HCT116 (cell line): ENCODE measurements at regions not wholly inside any gene's neighbourhood (a gene's known extent, or its start where the extent isn't known, plus 50 kb on each side); places are given as distances from the start of the nearest gene placed in this dataset.

Experiments used
- ATAC-seq: fragments of 200-7000 bp; cut with Tn5 transposase; 2 replicates; pipeline ENCODE4 v1.9.1; 2020; ENCODE audit warnings: mild to moderate bottlenecking, moderate library complexity
- BruUV-seq: library from RNA; stranded (reverse); fragments of 400-500 nt; replicated peaks from 2 replicates; lab custom pipeline; 2021; lab: Mats Ljungman, UMichigan
- CTCF ChIA-PET: fragments of 300-600 bp; sonication (Branson Sonifier 250); formaldehyde crosslinking; loops from one replicate; lab custom pipeline; 2021; ENCODE audit warnings: antibody characterized with exemption; lab: Charles Lee
- POLR2A ChIA-PET: fragments of 300-600, 350-600 bp; sonication (Branson Sonifier 250); formaldehyde crosslinking; loops from one replicate; lab custom pipeline; 2021; ENCODE audit warnings: antibody characterized with exemption; lab: Charles Lee
- RAD21 ChIA-PET, 2 experiments: fragments of 300-600 bp; sonication (Branson Sonifier 250); formaldehyde crosslinking; loops; one replicate each; lab custom pipeline; 2023; ENCODE audit warnings: low total read pairs in 2 of 2; ENCODE audit not compliant: uncharacterized antibody in 2 of 2, unreplicated experiment in 2 of 2, low non-redundant PET in 1 of 2; lab: Charles Lee
- DNase-seq: peaks from one replicate; pipeline ENCODE4 v3.0.0-alpha.2; 2010; ENCODE audit warnings: low read depth, low spot score
- H2AFZ ChIP-seq: fragments of 200-600 bp; shearing (Covaris generic), sonication (generic); 2 replicates; pipeline ENCODE4 v1.6.1; 2017; ENCODE audit warnings: low read depth, mixed run types, mixed read lengths, antibody characterized with exemption, low read length; ENCODE audit not compliant: poor library complexity, severe bottlenecking
- H3K27ac ChIP-seq: 2 replicates; pipeline ENCODE4 v1.5.1; 2012; ENCODE audit warnings: low read depth, low read length
- H3K27me3 ChIP-seq: fragments of 200-600 bp; sonication (generic); 2 replicates; pipeline ENCODE4 v1.6.1; 2016; ENCODE audit warnings: mixed run types, low read length, mixed read lengths; ENCODE audit not compliant: insufficient read depth
- H3K36me3 ChIP-seq, 2 experiments: fragments of 200-500 bp in 1 of 2; fragments of 200-600 bp in 1 of 2; sonication (Bioruptor generic) in 1 of 2; sonication (generic) in 1 of 2; 2 replicates each; pipeline versions ENCODE4 v1.5.1 to v1.6.1; 2014 to 2016; ENCODE audit warnings: low read length in 2 of 2, inconsistent platforms in 1 of 2, mixed read lengths in 1 of 2, mixed run types in 1 of 2; ENCODE audit not compliant: insufficient read depth in 2 of 2, control insufficient read depth in 1 of 2
- H3K4me1 ChIP-seq, 2 experiments: fragments of 200-600 bp in 1 of 2; sonication (generic) in 1 of 2; 2 replicates each; pipeline versions ENCODE4 v1.5.1 to v1.6.1; 2012 to 2017; ENCODE audit warnings: low read length in 2 of 2, inconsistent platforms in 1 of 2, mild to moderate bottlenecking in 1 of 2, mixed read lengths in 1 of 2, mixed run types in 1 of 2, moderate library complexity in 1 of 2; ENCODE audit not compliant: insufficient read depth in 2 of 2, control insufficient read depth in 1 of 2
- H3K4me2 ChIP-seq: fragments of 200-600 bp; sonication (generic); 2 replicates; pipeline ENCODE4 v1.6.1; 2017; ENCODE audit warnings: mixed run types, low read length, mixed read lengths
- H3K4me3 ChIP-seq, 2 experiments: fragments of 200-600 bp in 1 of 2; sonication (generic) in 1 of 2; replicated peaks in 1 of 2; 2 replicates each; pipeline ENCODE4 v1.5.1; 2011 to 2016; ENCODE audit warnings: low read length in 2 of 2, control low read depth in 1 of 2, low read depth in 1 of 2, mild to moderate bottlenecking in 1 of 2, mixed read lengths in 1 of 2, mixed run types in 1 of 2
- H3K79me2 ChIP-seq: fragments of 200-600 bp; sonication (generic); 2 replicates; pipeline ENCODE4 v1.6.1; 2017; ENCODE audit warnings: mild to moderate bottlenecking, mixed run types, low read length, moderate library complexity, mixed read lengths; ENCODE audit not compliant: insufficient read depth
- H3K9ac ChIP-seq: fragments of 200-600 bp; sonication (generic); 2 replicates; pipeline ENCODE4 v1.6.1; 2016; ENCODE audit warnings: low read length, mixed read lengths
- H3K9me2 ChIP-seq: fragments of 200-600 bp; sonication (generic), shearing (Covaris generic); 2 replicates; pipeline ENCODE4 v1.6.1; 2017; ENCODE audit warnings: mixed run types, mild to moderate bottlenecking, moderate library complexity; ENCODE audit not compliant: insufficient read depth
- H3K9me3 ChIP-seq, 2 experiments: fragments of 200-500 bp in 1 of 2; fragments of 200-600 bp in 1 of 2; sonication (Bioruptor generic) in 1 of 2; sonication (generic) in 1 of 2; 2 replicates each; pipeline ENCODE4 v1.6.1; 2014 to 2017; ENCODE audit warnings: low read length in 2 of 2, mixed read lengths in 2 of 2, inconsistent platforms in 1 of 2, low read depth in 1 of 2, mild to moderate bottlenecking in 1 of 2, mixed run types in 1 of 2, moderate library complexity in 1 of 2; ENCODE audit not compliant: control insufficient read depth in 1 of 2, insufficient read depth in 1 of 2
- H4K20me1 ChIP-seq: fragments of 200-600 bp; sonication (generic), shearing (Covaris generic); 2 replicates; pipeline ENCODE4 v1.6.1; 2017; ENCODE audit warnings: mixed run types, mild to moderate bottlenecking, moderate library complexity; ENCODE audit not compliant: insufficient read depth
- CEBPB ChIP-seq: IDR thresholded peaks from 2 replicates; pipeline ENCODE4 v1.6.1; 2012; ENCODE audit warnings: low read depth
- EGR1 ChIP-seq: IDR thresholded peaks from 2 replicates; pipeline ENCODE4 v1.6.1; 2012; ENCODE audit warnings: low read depth
- ELF1 ChIP-seq: IDR thresholded peaks from 2 replicates; pipeline ENCODE4 v1.6.1; 2012; ENCODE audit warnings: low read depth, borderline replicate concordance
- EZH2 ChIP-seq: fragments of 200-600 bp; sonication (generic); IDR thresholded peaks from 2 replicates; pipeline ENCODE4 v1.6.1; 2017; ENCODE audit warnings: antibody characterized with exemption, mixed run types
- FOSL1 ChIP-seq: IDR thresholded peaks from 2 replicates; pipeline ENCODE4 v1.6.1; 2012; ENCODE audit warnings: low read depth
- JUND ChIP-seq: IDR thresholded peaks from 2 replicates; pipeline ENCODE4 v1.6.1; 2012
- MAX ChIP-seq: IDR thresholded peaks from 2 replicates; pipeline ENCODE4 v1.6.1; 2012
- REST ChIP-seq: IDR thresholded peaks from 2 replicates; pipeline ENCODE4 v1.6.1; 2012; ENCODE audit warnings: low read depth
- SIN3A ChIP-seq: IDR thresholded peaks from 2 replicates; pipeline ENCODE4 v1.6.1; 2012; ENCODE audit warnings: low read depth
- SP1 ChIP-seq: IDR thresholded peaks from 2 replicates; pipeline ENCODE4 v1.6.1; 2012; ENCODE audit warnings: low read depth
- SRF ChIP-seq: IDR thresholded peaks from 2 replicates; pipeline ENCODE4 v1.6.1; 2012; ENCODE audit warnings: low read depth
- TCF7L2 ChIP-seq: IDR thresholded peaks from 2 replicates; pipeline ENCODE4 v1.7.0; 2011; ENCODE audit warnings: borderline replicate concordance, inconsistent platforms; ENCODE audit not compliant: insufficient read depth, insufficient read length; ENCODE audit errors: extremely low read depth
- YY1 ChIP-seq: IDR thresholded peaks from 2 replicates; pipeline ENCODE4 v1.6.1; 2011; ENCODE audit warnings: low read length, low read depth, moderate library complexity, mild to moderate bottlenecking; ENCODE audit not compliant: insufficient replicate concordance; ENCODE audit errors: extremely low read depth
- ZNF274 ChIP-seq: fragments of 200-500 bp; sonication (Bioruptor generic); IDR thresholded peaks from 2 replicates; pipeline ENCODE4 v1.6.1; 2014; ENCODE audit warnings: mild to moderate bottlenecking, low read depth, low read length, inconsistent platforms
- intact Hi-C: fragments of 100-400 bp; cut with micrococcal nuclease; formaldehyde crosslinking; loops from 2 replicates; pipeline ENCODE4 v1.10.0; 2022

GRCh38 chr16:62342216-62342615, 306.0 kb upstream of the CDH8 start:
- Histone ChIP-seq H3K9ac (no peak overlapping the region), H3K79me2 (no peaks in the 10 kb centered on the region), H3K4me2 (no peak overlapping the region), H2AFZ (no peak overlapping the region), H3K4me1 (no peaks in the 10 kb centered on the region), H3K27ac (no peak overlapping the region), H4K20me1 (no peaks in the 10 kb centered on the region), H3K27me3 (no peaks in the 10 kb centered on the region), H3K9me3 (peaks cover 5 to 16% of the 10 kb centered on the region in 2 experiments; a peak in 3 of 4 replicates), H3K9me2 (no peaks in the 10 kb centered on the region), H3K4me3 (no peak overlapping the region), H3K36me3 (no peaks in the 10 kb centered on the region)
- no TSS peak for BruUV-seq
- no peak for DNase-seq
- ATAC-seq, result no peak
- ChIA-PET POLR2A (no interaction called here), CTCF (no interaction called here), RAD21 (no interaction called here)
- TF ChIP-seq CEBPB (no peak), ELF1 (no peak), JUND (no peak), EZH2 (no peak), TCF7L2 (no peak), FOSL1 (no peak), ZNF274 (no peak), SIN3A (no peak), SRF (no peak), EGR1 (no peak), SP1 (no peak), YY1 (no peak), REST (no peak), MAX (no peak)
- intact Hi-C loops, result no loop called here
